Vagina (tissue), 2 donors: ENCODE measurements at regions not wholly inside any gene's neighbourhood (a gene's known extent, or its start where the extent isn't known, plus 50 kb on each side); places are given as distances from the start of the nearest gene placed in this dataset.

Source experiments
- DNase-seq, 2 donors: peaks; one replicate each; pipeline ENCODE4 v3.0.0-alpha.2; 2017; ENCODE audit errors: extremely low spot score in 2 of 2
- H3K27ac ChIP-seq: fragments of 200-600 bp; sonication (generic); one replicate; pipeline ENCODE4 v1.5.1; 2019
- H3K27me3 ChIP-seq: fragments of 200-600 bp; sonication (generic); one replicate; pipeline ENCODE4 v1.5.1; 2019
- H3K36me3 ChIP-seq, 2 donors: fragments of 200-600 bp; sonication (generic); one replicate each; pipeline ENCODE4 v1.5.1; 2017 to 2019
- H3K4me1 ChIP-seq: fragments of 200-600 bp; sonication (generic); one replicate; pipeline ENCODE4 v1.5.1; 2019
- H3K4me3 ChIP-seq, 2 donors: fragments of 200-600 bp; sonication (generic); 1 replicate in 1 of 2; 2 replicates in 1 of 2; pipeline ENCODE4 v1.5.1; 2016 to 2019
- H3K9me3 ChIP-seq: fragments of 200-600 bp; sonication (generic); one replicate; pipeline ENCODE4 v1.5.1; 2019
- POLR2A ChIP-seq, 2 donors: fragments of 450-650 bp; IDR thresholded peaks; one replicate each; pipeline ENCODE4 v1.6.1; 2017; ENCODE audit warnings: antibody characterized with exemption in 2 of 2, mild to moderate bottlenecking in 2 of 2, moderate library complexity in 2 of 2
- POLR2AphosphoS5 ChIP-seq, 2 donors: sonication (generic); formaldehyde crosslinking; IDR thresholded peaks; one replicate each; pipeline ENCODE4 v1.9.0; 2017; ENCODE audit warnings: antibody characterized with exemption in 2 of 2, mild to moderate bottlenecking in 2 of 2, low read depth in 1 of 2; ENCODE audit not compliant: insufficient read depth in 1 of 2
- intact Hi-C: fragments of 100-400 bp; cut with DNase I; formaldehyde crosslinking; loops from one replicate; pipeline ENCODE4 v1.15.1; 2023
- TF ChIP-seq, protein P1 (sequence below), 3 experiments: fragments of 450-650 bp in 2 of 3; fragments of 200-600 bp in 1 of 3; sonication (generic) in 1 of 3; IDR thresholded peaks; one replicate each; pipeline ENCODE4 v1.5.1; 2017 to 2019; ENCODE audit warnings: antibody characterized with exemption in 3 of 3, mild to moderate bottlenecking in 2 of 3, moderate library complexity in 2 of 3

DNA sequence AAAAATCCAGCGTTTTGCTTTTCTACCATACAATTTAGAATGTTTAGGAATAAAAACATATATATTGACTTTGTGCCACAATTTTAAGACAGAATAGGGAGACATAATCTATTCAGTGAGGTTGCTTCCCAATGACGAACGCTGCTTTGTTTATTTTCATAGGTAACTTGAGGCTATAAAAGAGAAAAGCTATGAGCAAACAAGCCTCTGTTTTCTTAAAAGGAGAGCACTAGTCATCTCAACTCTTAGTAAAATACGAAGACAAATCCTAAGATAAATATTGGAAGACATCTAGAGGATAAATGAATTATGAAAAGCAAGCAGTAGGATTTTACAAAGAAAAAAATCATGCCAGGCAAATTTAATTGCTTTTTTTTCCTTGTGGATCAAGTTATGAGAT, 363.6 kb downstream of the ANXA1 start:
- Histone ChIP-seq H3K36me3 (no peaks in the 10 kb centered on the region), H3K4me1 (no peaks in the 10 kb centered on the region), H3K27me3 (no peaks in the 10 kb centered on the region), H3K4me3 (no peak overlapping the region), H3K27ac (no peak overlapping the region), H3K9me3 (no peaks in the 10 kb centered on the region)
- TF ChIP-seq POLR2A (IDR thresholded peaks at IDR 0.05) (no peak), POLR2AphosphoS5 (IDR thresholded peaks at IDR 0.05; ENCODE audit: insufficient read depth in 1 of 2, low read depth in 1 of 2) (no peak)
- TF ChIP-seq, protein P1, sequence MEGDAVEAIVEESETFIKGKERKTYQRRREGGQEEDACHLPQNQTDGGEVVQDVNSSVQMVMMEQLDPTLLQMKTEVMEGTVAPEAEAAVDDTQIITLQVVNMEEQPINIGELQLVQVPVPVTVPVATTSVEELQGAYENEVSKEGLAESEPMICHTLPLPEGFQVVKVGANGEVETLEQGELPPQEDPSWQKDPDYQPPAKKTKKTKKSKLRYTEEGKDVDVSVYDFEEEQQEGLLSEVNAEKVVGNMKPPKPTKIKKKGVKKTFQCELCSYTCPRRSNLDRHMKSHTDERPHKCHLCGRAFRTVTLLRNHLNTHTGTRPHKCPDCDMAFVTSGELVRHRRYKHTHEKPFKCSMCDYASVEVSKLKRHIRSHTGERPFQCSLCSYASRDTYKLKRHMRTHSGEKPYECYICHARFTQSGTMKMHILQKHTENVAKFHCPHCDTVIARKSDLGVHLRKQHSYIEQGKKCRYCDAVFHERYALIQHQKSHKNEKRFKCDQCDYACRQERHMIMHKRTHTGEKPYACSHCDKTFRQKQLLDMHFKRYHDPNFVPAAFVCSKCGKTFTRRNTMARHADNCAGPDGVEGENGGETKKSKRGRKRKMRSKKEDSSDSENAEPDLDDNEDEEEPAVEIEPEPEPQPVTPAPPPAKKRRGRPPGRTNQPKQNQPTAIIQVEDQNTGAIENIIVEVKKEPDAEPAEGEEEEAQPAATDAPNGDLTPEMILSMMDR (IDR thresholded peaks at IDR 0.05), result no peak
- DNase-seq, result no peak
- intact Hi-C loops, result no loop called here

DNA sequence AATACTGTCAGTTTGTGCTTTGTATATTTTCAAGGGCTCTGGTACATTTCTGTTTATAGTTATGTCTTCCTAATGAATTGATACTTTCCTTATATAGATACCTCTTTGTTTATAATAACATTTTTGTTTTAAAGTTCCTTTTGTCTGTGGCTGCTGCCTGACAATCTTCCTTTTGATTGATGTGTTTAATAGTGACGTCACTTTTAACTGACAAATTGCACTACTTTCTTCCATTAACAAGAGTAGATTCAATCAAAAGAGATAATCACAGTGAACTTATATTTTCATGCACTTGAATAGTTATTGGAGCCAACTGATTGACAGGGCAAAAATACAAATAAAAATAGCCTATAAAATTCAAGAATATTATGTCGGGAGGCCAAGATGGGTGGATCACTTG, 371.7 kb downstream of the ANXA1 start:
- H3K4me1 ChIP-seq, result no peaks in the 10 kb centered on the region
- intact Hi-C loops, result no loop called here
- no peak overlapping the region for H3K27ac ChIP-seq
- no peaks in the 10 kb centered on the region for H3K36me3 ChIP-seq
- no peaks in the 10 kb centered on the region for H3K27me3 ChIP-seq
- TF ChIP-seq POLR2A (IDR thresholded peaks at IDR 0.05), result no peak
- TF ChIP-seq, protein P1 (IDR thresholded peaks at IDR 0.05), result no peak
- TF ChIP-seq POLR2AphosphoS5 (IDR thresholded peaks at IDR 0.05; ENCODE audit: insufficient read depth in 1 of 2, low read depth in 1 of 2), result no peak
- H3K4me3 ChIP-seq, result no peak overlapping the region
- no peaks in the 10 kb centered on the region for H3K9me3 ChIP-seq
- DNase-seq, result no peak

DNA sequence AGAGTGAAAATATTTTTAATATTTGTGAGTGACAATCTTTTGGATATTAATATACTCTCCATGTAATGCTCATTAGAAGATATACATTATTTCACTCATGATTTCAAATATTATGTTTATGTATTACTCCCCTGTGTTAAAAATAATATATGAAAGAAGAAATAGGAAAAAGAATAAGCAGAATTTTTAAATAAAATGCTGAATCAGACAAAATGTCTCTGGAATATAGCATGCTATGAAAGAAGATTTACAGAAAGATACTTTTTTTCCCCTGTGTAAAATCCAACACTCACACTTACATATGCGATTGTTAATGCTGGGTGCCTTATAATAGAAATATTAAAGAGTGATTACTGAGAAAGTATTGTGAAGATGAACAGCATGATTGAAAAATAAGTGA, 373.7 kb downstream of the ANXA1 start:
- TF ChIP-seq POLR2A (IDR thresholded peaks at IDR 0.05) (no peak), POLR2AphosphoS5 (IDR thresholded peaks at IDR 0.05; ENCODE audit: insufficient read depth in 1 of 2, low read depth in 1 of 2) (no peak)
- TF ChIP-seq, protein P1 (IDR thresholded peaks at IDR 0.05), result no peak

DNA sequence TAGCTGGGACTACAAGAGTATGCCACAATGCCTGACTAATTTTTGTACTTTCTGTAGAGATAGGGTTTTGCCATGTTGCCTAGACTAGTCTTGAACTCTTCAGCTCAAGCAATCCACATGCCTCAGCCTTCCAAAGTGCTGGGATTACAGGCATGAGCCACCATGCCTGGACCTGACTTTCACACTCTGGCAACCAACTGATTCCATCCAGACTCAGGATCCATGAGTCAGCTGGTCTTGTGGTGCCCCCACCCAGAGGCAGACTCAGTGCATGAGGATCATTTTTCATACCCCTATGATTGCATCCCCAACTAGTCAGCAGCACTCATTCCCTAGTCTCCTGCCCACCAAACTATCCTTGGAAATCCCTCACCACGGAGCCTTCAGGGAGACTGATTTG, 375.9 kb downstream of the ANXA1 start:
- no peaks in the 10 kb centered on the region for H3K27me3 ChIP-seq
- intact Hi-C loops, result no loop called here
- TF ChIP-seq, protein P1 (IDR thresholded peaks at IDR 0.05), result no peak
- TF ChIP-seq POLR2A (IDR thresholded peaks at IDR 0.05) (no peak), POLR2AphosphoS5 (IDR thresholded peaks at IDR 0.05; ENCODE audit: insufficient read depth in 1 of 2, low read depth in 1 of 2) (no peak)
- no peaks in the 10 kb centered on the region for H3K9me3 ChIP-seq
- no peak overlapping the region for H3K27ac ChIP-seq
- DNase-seq, result no peak
- H3K4me3 ChIP-seq, result no peak overlapping the region
- no peaks in the 10 kb centered on the region for H3K4me1 ChIP-seq
- H3K36me3 ChIP-seq, result no peaks in the 10 kb centered on the region

More for the DNA sequence above, 373.7 kb downstream of the ANXA1 start:
- intact Hi-C loops, result no loop called here
- no peak overlapping the region for H3K27ac ChIP-seq
- H3K36me3 ChIP-seq, result no peaks in the 10 kb centered on the region
- no peak for DNase-seq
- H3K9me3 ChIP-seq, result no peaks in the 10 kb centered on the region
- H3K27me3 ChIP-seq, result no peaks in the 10 kb centered on the region
- no peak overlapping the region for H3K4me3 ChIP-seq
- no peaks in the 10 kb centered on the region for H3K4me1 ChIP-seq

DNA sequence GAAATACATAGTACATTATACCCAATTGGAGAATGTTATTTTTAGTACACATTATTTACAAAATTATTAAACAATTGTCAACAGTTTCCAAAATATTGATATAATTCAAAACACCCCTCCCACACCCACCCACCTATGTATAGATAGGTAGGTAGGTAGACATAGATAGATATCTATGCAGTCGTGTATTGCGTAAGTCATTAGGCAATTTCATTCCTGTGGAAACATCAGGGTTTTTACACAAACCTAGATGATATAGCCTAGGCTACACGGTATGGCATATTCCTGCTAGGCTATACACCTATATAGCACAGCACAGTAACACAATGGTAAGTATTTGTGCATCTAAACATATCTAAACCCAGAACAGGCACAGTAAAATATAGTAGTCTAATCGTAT, 377.3 kb downstream of the ANXA1 start:
- H3K9me3 ChIP-seq, result no peaks in the 10 kb centered on the region
- no peaks in the 10 kb centered on the region for H3K27me3 ChIP-seq
- H3K4me3 ChIP-seq, result no peak overlapping the region
- no peaks in the 10 kb centered on the region for H3K36me3 ChIP-seq
- no peaks in the 10 kb centered on the region for H3K4me1 ChIP-seq
- no peak for DNase-seq
- TF ChIP-seq POLR2AphosphoS5 (IDR thresholded peaks at IDR 0.05; ENCODE audit: insufficient read depth in 1 of 2, low read depth in 1 of 2), result no peak
- TF ChIP-seq, protein P1 (IDR thresholded peaks at IDR 0.05), result no peak
- TF ChIP-seq POLR2A (IDR thresholded peaks at IDR 0.05), result no peak
- H3K27ac ChIP-seq, result no peak overlapping the region
- intact Hi-C loops, result no loop called here
